KMS-11 (cell line): ENCODE measurements at regions not wholly inside any gene's neighbourhood (a gene's known extent, or its start where the extent isn't known, plus 50 kb on each side); places are given as distances from the start of the nearest gene placed in this dataset.
A peak's percentile ranks its signal among the peaks of the same experiment; 100 is the strongest.

ENCODE experiments used
- H2AFZ ChIP-seq: fragments of 200-600 bp; sonication (generic); 2 replicates; pipeline ENCODE4 v1.6.1; 2016; ENCODE audit warnings: antibody characterized with exemption, mixed run types, low read depth
- H3K27ac ChIP-seq: fragments of 200-600 bp; sonication (generic); 2 replicates; pipeline ENCODE4 v1.6.1; 2016; ENCODE audit warnings: mild to moderate bottlenecking, mixed run types
- H3K27me3 ChIP-seq: fragments of 200-600 bp; sonication (generic); 2 replicates; pipeline ENCODE4 v1.6.1; 2017; ENCODE audit warnings: mild to moderate bottlenecking, low read depth, mixed run types, moderate library complexity; ENCODE audit not compliant: insufficient read depth
- H3K36me3 ChIP-seq: fragments of 200-600 bp; sonication (generic); 2 replicates; pipeline ENCODE4 v1.6.1; 2017; ENCODE audit warnings: mild to moderate bottlenecking, mixed run types; ENCODE audit not compliant: insufficient read depth
- H3K4me1 ChIP-seq: fragments of 200-600 bp; sonication (generic); 2 replicates; pipeline ENCODE4 v1.6.1; 2016; ENCODE audit warnings: mild to moderate bottlenecking, low read depth, mixed run types; ENCODE audit not compliant: poor library complexity, severe bottlenecking
- H3K4me2 ChIP-seq: fragments of 200-600 bp; sonication (generic); 2 replicates; pipeline ENCODE4 v1.7.0; 2016; ENCODE audit warnings: mild to moderate bottlenecking, mixed run types
- H3K4me3 ChIP-seq: fragments of 200-600 bp; sonication (generic); IDR thresholded peaks from 2 replicates; pipeline ENCODE4 v1.6.1; 2017; ENCODE audit warnings: low read depth, low read length, mixed read lengths; ENCODE audit not compliant: insufficient read depth
- H3K79me2 ChIP-seq: fragments of 200-600 bp; sonication (generic); 2 replicates; pipeline ENCODE4 v1.6.1; 2016; ENCODE audit warnings: low read depth, mixed run types; ENCODE audit not compliant: insufficient read depth
- H3K9ac ChIP-seq: fragments of 200-600 bp; sonication (generic); 2 replicates; pipeline ENCODE4 v1.6.1; 2016; ENCODE audit warnings: mild to moderate bottlenecking, mixed run types
- H4K20me1 ChIP-seq: fragments of 200-600 bp; sonication (generic); 2 replicates; pipeline ENCODE4 v1.6.1; 2016; ENCODE audit warnings: mild to moderate bottlenecking, mixed run types; ENCODE audit not compliant: insufficient read depth
- TF ChIP-seq, protein P1 (sequence below): fragments of 200-600 bp; sonication (generic); conservative IDR thresholded peaks from 2 replicates; pipeline ENCODE4 v1.6.1; 2017; ENCODE audit warnings: low read depth, mild to moderate bottlenecking, antibody characterized with exemption, low read length, moderate library complexity, mixed read lengths

GRCh38 chr4:18980516-18981233, 959.1 kb upstream of the LCORL start:
- peak overlapping the region; percentile 38 for H3K4me2 ChIP-seq
- TF ChIP-seq, protein P1, sequence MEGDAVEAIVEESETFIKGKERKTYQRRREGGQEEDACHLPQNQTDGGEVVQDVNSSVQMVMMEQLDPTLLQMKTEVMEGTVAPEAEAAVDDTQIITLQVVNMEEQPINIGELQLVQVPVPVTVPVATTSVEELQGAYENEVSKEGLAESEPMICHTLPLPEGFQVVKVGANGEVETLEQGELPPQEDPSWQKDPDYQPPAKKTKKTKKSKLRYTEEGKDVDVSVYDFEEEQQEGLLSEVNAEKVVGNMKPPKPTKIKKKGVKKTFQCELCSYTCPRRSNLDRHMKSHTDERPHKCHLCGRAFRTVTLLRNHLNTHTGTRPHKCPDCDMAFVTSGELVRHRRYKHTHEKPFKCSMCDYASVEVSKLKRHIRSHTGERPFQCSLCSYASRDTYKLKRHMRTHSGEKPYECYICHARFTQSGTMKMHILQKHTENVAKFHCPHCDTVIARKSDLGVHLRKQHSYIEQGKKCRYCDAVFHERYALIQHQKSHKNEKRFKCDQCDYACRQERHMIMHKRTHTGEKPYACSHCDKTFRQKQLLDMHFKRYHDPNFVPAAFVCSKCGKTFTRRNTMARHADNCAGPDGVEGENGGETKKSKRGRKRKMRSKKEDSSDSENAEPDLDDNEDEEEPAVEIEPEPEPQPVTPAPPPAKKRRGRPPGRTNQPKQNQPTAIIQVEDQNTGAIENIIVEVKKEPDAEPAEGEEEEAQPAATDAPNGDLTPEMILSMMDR = no peak
- H2AFZ ChIP-seq = no peak overlapping the region; the same call in 1 of the 2 replicates

DNA sequence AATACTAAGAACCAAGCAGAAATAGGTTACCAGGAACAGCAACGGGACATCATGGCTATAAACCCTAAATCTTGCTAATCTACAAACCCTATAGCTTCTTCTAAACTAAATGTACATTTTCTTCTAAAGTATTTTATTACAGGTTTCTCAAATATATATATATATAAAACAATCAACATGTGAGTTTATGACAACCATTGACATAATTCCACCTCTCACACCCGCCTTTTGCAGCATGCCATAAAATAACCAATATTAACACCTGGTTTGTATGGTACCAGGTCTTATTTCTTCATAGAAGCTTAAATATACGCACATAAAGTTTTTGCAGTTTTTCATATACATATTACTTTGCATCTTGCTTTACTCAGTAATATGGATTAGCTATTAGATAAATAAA, 955.3 kb upstream of the LCORL start:
- H4K20me1 ChIP-seq = no peaks in the 10 kb centered on the region
- TF ChIP-seq, protein P1 = no peak
- no peak overlapping the region for H2AFZ ChIP-seq
- no peaks in the 10 kb centered on the region for H3K27me3 ChIP-seq
- no peak overlapping the region for H3K27ac ChIP-seq
- peaks cover 22% of the 10 kb centered on the region for H3K4me1 ChIP-seq
- no peak overlapping the region for H3K4me2 ChIP-seq
- H3K79me2 ChIP-seq = no peaks in the 10 kb centered on the region
- H3K4me3 ChIP-seq = no peak overlapping the region
- H3K9ac ChIP-seq = no peak overlapping the region
- H3K36me3 ChIP-seq = no peaks in the 10 kb centered on the region

More at GRCh38 chr4:18980516-18981233, 959.1 kb upstream of the LCORL start:
- no peak overlapping the region for H3K4me3 ChIP-seq
- peak overlapping the region; percentile 49; the same call in 1 of the 2 replicates for H3K27ac ChIP-seq
- H4K20me1 ChIP-seq = no peaks in the 10 kb centered on the region
- peaks cover 22% of the 10 kb centered on the region for H3K4me1 ChIP-seq
- no peak overlapping the region for H3K9ac ChIP-seq
- H3K36me3 ChIP-seq = no peaks in the 10 kb centered on the region
- no peaks in the 10 kb centered on the region for H3K27me3 ChIP-seq
- no peaks in the 10 kb centered on the region for H3K79me2 ChIP-seq

GRCh38 chr4:18975916-18976808, 954.6 kb upstream of the LCORL start:
- Histone ChIP-seq H3K4me1 (peaks cover 20% of the 10 kb centered on the region), H4K20me1 (no peaks in the 10 kb centered on the region), H3K79me2 (no peaks in the 10 kb centered on the region), H3K36me3 (no peaks in the 10 kb centered on the region), H2AFZ (no peak overlapping the region), H3K27ac (no peak overlapping the region), H3K27me3 (no peaks in the 10 kb centered on the region), H3K4me3 (no peak overlapping the region), H3K4me2 (no peak overlapping the region), H3K9ac (no peak overlapping the region)
- TF ChIP-seq, protein P1 = no peak

- Histone ChIP-seq H2AFZ (no peak overlapping the region), H4K20me1 (no peaks in the 10 kb centered on the region), H3K27me3 (no peaks in the 10 kb centered on the region), H3K27ac (no peak overlapping the region), H3K9ac (no peak overlapping the region), H3K36me3 (no peaks in the 10 kb centered on the region), H3K4me3 (no peak overlapping the region), H3K79me2 (no peaks in the 10 kb centered on the region), H3K4me2 (no peak overlapping the region), H3K4me1 (no peaks in the 10 kb centered on the region)
- TF ChIP-seq, protein P1 = no peak
Observed at GRCh38 chr4:18973296-18973695, 951.7 kb upstream of the LCORL start.
